ENCODE measurements at regions not wholly inside any gene's neighbourhood (a gene's known extent, or its start where the extent isn't known, plus 50 kb on each side); places are given as distances from the start of the nearest gene placed in this dataset.

DNA sequence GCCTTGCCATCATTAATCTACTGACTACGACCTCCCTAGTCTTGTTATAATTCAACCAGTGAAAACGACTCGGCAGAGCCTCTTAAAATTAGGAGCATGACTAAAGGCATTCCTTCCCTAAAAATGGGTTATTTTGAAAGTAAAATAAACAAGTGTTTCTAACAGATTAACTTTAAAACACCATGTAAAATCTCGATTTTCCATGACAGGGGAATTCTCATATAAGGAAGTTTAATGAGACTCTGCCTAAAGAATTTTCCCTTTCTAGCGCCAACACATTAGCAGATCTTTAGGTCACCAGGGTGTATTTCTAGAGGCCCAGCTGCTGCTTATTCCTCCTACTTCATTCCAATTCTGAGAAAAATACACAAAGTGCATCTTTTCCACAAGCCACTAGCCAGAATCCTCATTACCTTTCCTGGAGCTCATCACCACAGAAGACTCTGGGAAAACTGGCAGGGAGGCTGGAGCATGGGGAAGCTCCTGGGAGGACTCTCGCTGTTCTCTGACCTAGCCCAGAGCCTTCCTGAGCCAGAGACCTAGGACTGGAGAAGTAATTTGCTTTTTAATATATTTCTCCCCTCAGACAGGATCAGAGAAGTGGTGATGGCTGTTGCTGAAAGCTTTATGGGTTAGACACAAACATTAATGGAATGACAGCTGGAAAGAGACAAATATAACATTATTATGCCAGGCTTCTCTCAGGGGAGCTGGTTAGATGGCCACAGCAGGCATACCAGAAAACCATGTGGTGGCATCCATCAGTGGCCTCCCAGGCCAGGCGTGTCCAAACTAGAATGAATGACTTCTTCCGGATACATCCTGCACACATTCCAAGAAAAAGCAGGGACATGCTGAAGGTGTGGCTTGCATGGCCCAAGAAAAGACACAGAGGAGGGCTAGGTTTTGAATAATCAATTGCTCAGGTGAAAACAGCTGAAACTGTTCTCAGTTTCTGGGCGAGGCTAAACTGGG is 63.6 kb upstream of the CTTNBP2NL start:
- DNase-seq = no peak
- intact Hi-C loops (cut with DNase I) = no loop called here

DNA sequence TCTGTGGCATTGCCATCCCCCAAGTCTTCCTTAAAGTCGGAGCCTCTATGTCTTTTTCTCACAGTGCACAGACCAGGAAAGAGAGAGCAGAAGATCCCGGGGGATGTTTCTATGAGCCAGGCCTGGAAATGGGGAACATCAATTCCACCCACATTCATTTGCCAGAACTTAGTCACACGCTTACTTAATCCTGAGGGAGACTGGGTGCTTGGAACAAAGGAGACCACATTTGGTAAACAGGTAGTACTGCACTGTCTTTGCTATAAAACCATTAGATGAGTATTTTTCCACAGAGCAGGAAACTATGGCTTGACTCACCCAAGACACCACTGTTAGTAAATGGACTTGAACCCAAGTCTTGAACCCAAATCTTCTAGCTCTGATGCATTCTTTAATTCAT is 60.7 kb upstream of the CTTNBP2NL start:
- peak in 26 of 42 donors; percentile 7 to 77 (median 38) for DNase-seq
- intact Hi-C loops (cut with DNase I) = no loop called here

DNA sequence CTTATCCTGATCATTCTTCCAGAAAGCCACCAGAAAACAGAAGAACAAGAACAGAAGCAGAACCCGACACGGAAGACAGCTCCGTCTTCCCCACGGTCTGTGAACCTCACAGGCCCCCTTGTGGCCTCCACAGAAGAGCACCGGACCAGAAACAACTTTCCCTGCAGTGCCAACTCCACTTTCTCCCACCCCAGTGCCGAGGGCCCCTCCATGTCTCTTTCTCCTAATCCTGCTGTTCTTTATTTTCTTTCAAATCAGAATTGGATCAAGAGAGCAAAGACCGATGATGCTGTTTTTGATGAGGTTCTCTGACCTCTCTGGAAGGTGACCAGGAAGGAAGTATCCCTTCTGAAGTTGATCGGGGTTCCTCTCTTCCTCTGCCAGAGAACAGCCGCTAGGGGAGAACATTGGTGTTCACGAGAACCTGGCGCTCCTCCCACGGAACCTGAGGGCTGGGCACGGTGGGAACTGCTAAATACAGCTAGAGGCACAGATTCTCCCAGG is 58.9 kb upstream of the CTTNBP2NL start:
- intact Hi-C loops (cut with DNase I) = no loop called here
- peak in 35 of 42 donors; percentile 11 to 64 (median 36) for DNase-seq

DNA sequence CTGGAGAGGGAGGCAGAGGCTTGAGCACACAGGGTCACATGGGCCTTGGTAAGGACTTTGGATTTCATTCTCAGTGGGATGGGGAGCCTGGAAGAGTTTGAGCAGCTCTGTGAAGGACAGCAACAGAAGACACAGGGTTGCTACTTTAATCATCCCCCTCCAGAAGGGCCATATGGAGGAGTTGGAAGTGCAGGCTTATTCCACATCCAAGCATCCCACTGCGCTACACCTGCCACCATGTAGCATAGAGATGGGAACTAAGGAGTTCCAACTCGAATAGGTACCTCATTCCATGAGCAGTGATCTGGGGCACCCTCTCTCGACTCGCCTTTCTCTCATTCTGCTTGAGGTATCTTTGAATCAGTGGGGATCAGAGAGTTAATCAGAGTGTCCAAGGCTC is 54.0 kb upstream of the CTTNBP2NL start:
- no peak for DNase-seq

DNA sequence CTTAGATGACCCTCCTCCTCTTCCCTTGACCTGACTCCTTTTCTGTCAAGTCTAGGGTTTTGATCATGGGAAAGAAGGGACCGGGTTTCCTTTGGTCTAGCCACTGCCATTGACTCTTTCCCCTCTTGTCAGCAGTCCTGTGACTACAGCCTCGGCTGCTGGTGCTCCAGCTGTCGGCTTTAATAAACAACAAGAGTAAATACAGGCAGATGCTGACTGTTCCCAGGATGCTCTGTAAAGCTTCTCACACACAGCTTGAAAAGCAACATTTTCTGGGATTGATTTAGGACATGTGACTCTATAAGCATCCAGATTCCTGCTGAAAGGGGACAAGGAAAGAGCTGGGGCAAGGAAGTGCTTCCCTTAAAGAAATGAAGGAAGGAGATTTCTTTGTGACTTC is 53.5 kb upstream of the CTTNBP2NL start:
- intact Hi-C loops (cut with DNase I) = no loop called here
- DNase-seq = no peak

More for the DNA sequence above, 54.0 kb upstream of the CTTNBP2NL start:
- intact Hi-C loops (cut with DNase I) = no loop called here

DNA sequence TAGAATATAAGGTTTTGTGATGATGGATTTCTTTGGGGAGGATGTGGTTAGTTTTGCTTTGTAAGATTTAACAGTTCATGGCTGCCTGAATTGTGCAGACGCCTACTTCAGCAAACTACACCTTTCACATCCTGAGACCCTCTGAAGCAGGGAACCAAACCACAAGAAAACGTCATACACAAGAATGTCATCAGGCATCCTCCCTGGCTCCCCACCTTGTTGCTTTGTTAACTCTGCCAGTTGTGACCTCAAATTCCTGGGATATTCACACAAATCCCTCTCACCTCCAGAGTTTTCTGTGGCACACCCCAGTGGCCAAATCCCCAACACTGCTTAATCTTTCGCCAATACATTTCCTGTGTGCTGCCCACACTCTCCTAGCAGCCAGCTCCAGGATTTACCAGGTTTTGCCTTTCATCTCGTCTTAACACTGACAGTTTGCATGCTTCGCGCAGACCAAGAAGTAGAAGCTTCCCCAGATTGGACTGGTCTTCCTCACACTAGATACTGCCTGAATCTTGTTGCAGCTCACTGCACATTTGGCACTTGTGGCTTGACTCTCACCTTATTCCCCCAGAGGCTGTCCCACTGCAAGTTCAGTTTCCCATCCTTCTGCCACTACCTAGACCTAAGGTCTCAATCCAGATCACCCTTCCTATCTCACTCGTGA is 51.1 kb upstream of the CTTNBP2NL start:
- DNase-seq = no peak
- intact Hi-C loops (cut with DNase I) = no loop called here

Data from head of caudate nucleus (tissue), 42 donors.